WERI-Rb-1 (cell line): ENCODE measurements at regions not wholly inside any gene's neighbourhood (a gene's known extent, or its start where the extent isn't known, plus 50 kb on each side); places are given as distances from the start of the nearest gene placed in this dataset.

Source experiments
- DNase-seq: peaks from one replicate; pipeline ENCODE4 v3.0.0-alpha.2; 2020
- H3K27ac ChIP-seq: fragments of 250-450 bp; sonication (Bioruptor Pico); 2 replicates; pipeline ENCODE4 v1.5.1; 2020; ENCODE audit warnings: mild to moderate bottlenecking, moderate library complexity
- H3K27me3 ChIP-seq: fragments of 250-450 bp; sonication (Bioruptor Pico); 2 replicates; pipeline ENCODE4 v1.5.1; 2021; ENCODE audit warnings: mild to moderate bottlenecking, low read depth, moderate library complexity; ENCODE audit not compliant: insufficient read depth, severe bottlenecking
- H3K36me3 ChIP-seq: fragments of 250-450 bp; sonication (Bioruptor Pico); 2 replicates; pipeline ENCODE4 v1.5.1; 2020; ENCODE audit warnings: mild to moderate bottlenecking, moderate library complexity
- H3K4me3 ChIP-seq: 2 replicates; pipeline ENCODE4 v1.5.1; 2011; ENCODE audit warnings: low read depth, mild to moderate bottlenecking, control low read depth, low read length
- H3K9me3 ChIP-seq: fragments of 250-450 bp; sonication (Bioruptor Pico); 2 replicates; pipeline ENCODE4 v1.5.1; 2021; ENCODE audit warnings: mild to moderate bottlenecking, moderate library complexity; ENCODE audit not compliant: severe bottlenecking
- TF ChIP-seq, protein P1 (sequence below): IDR thresholded peaks from 2 replicates; pipeline ENCODE4 v1.5.1; 2011; ENCODE audit warnings: low read depth, mild to moderate bottlenecking, control low read depth, inconsistent platforms, low read length

- no peaks in the 10 kb centered on the region for H3K36me3 ChIP-seq
- no peak overlapping the region for H3K27ac ChIP-seq
- TF ChIP-seq, protein P1, sequence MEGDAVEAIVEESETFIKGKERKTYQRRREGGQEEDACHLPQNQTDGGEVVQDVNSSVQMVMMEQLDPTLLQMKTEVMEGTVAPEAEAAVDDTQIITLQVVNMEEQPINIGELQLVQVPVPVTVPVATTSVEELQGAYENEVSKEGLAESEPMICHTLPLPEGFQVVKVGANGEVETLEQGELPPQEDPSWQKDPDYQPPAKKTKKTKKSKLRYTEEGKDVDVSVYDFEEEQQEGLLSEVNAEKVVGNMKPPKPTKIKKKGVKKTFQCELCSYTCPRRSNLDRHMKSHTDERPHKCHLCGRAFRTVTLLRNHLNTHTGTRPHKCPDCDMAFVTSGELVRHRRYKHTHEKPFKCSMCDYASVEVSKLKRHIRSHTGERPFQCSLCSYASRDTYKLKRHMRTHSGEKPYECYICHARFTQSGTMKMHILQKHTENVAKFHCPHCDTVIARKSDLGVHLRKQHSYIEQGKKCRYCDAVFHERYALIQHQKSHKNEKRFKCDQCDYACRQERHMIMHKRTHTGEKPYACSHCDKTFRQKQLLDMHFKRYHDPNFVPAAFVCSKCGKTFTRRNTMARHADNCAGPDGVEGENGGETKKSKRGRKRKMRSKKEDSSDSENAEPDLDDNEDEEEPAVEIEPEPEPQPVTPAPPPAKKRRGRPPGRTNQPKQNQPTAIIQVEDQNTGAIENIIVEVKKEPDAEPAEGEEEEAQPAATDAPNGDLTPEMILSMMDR, result no peak
- H3K4me3 ChIP-seq, result no peak overlapping the region
- H3K27me3 ChIP-seq, result no peaks in the 10 kb centered on the region
- no peak for DNase-seq
- H3K9me3 ChIP-seq, result peaks cover 9% of the 10 kb centered on the region
These were observed 119.7 kb downstream of the PSMG1 start for GRCh38 chr21:39063517-39063916.

DNA sequence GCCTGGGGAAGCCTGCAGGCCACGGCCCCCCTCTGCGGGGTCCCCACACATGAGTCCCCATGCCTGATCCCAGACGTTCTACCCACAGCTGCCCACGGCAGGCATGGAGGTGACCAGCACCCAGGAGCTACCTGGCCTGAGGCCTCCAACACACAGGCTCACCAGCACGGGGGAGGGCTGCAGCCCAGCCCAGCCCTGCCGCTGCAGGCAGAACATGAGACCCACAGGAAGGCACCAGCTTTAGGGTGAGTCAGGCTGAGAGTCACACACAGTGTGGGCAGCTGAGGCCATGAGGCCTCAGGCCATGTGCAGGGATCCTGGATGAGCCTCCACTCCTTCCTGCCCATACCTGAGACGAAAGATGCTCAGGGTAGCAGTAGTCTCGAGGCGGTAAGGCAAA, 121.1 kb downstream of the PSMG1 start:
- Histone ChIP-seq H3K36me3 (no peaks in the 10 kb centered on the region), H3K27ac (no peak overlapping the region), H3K4me3 (no peak overlapping the region), H3K9me3 (peaks cover 9% of the 10 kb centered on the region), H3K27me3 (no peaks in the 10 kb centered on the region)
- no peak for DNase-seq
- TF ChIP-seq, protein P1, result no peak

DNA sequence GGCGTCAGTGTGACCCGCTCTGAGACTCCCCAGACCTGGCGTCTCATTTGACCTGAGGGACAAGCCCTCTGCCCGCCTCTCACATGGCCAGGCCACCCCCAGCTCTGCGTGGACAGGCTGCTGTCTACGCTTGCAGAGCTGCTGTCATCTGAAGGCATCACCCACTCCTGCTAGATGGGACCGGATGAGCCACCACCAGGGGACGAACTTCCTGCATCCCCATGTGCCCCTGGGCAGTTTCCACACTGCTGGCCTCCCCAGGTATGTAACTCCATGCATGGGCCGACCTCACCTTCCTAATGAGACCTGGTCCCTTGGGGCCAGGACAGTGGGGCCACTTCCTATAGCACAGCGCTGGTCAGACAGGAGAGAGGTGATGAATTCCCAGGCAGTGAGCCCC, 121.5 kb downstream of the PSMG1 start:
- no peaks in the 10 kb centered on the region for H3K36me3 ChIP-seq
- no peak overlapping the region for H3K27ac ChIP-seq
- no peak overlapping the region for H3K4me3 ChIP-seq
- no peak for DNase-seq
- H3K27me3 ChIP-seq, result no peaks in the 10 kb centered on the region
- TF ChIP-seq, protein P1, result no peak
- H3K9me3 ChIP-seq, result peaks cover 9% of the 10 kb centered on the region

GRCh38 chr21:39060485-39061083, 122.7 kb downstream of the PSMG1 start:
- no peaks in the 10 kb centered on the region for H3K27me3 ChIP-seq
- DNase-seq, result peak; percentile 32
- no peak overlapping the region for H3K4me3 ChIP-seq
- H3K36me3 ChIP-seq, result no peaks in the 10 kb centered on the region
- TF ChIP-seq, protein P1, result no peak
- H3K9me3 ChIP-seq, result peaks cover 9% of the 10 kb centered on the region
- H3K27ac ChIP-seq, result no peak overlapping the region

DNA sequence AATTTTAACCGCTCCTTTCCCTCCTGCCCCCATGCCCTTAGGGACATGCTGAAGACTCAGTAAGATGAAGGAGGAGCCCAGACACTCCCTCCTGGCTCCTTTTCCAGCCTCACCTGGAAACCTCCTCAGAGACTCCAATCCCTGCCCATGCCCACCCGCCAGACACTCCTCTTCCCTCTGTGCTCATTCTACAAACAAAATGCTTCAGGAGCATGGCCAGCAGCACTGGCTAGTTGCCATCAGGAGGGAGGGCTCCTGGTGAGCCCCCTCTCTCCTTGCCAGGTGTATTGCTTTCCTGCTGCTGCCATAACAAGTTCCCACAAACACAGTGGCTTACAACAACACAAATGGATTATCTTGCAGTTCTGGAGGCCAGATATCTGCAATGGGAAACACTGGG, 126.1 kb downstream of the PSMG1 start:
- no peak for DNase-seq
- TF ChIP-seq, protein P1, result no peak
- H3K9me3 ChIP-seq, result no peaks in the 10 kb centered on the region
- H3K4me3 ChIP-seq, result no peak overlapping the region
- no peak overlapping the region for H3K27ac ChIP-seq
- H3K27me3 ChIP-seq, result no peaks in the 10 kb centered on the region
- no peaks in the 10 kb centered on the region for H3K36me3 ChIP-seq

- TF ChIP-seq, protein P1, result no peak
- Histone ChIP-seq H3K9me3 (no peaks in the 10 kb centered on the region), H3K36me3 (no peaks in the 10 kb centered on the region), H3K27me3 (no peaks in the 10 kb centered on the region), H3K27ac (no peak overlapping the region), H3K4me3 (no peak overlapping the region)
- no peak for DNase-seq
These were observed 126.6 kb downstream of the PSMG1 start for GRCh38 chr21:39056636-39057035.
